ENCODE measurements at regions not wholly inside any gene's neighbourhood (a gene's known extent, or its start where the extent isn't known, plus 50 kb on each side); places are given as distances from the start of the nearest gene placed in this dataset.

- no peak overlapping the region for H3K4me2 ChIP-seq
- no peaks in the 10 kb centered on the region for H3K36me3 ChIP-seq
- H3K4me3 ChIP-seq = no peak overlapping the region
- H2AFZ ChIP-seq (replicated peaks) = no peak overlapping the region
- H3F3A ChIP-seq (ENCODE audit: low read depth) = no peaks in the 10 kb centered on the region
- H4K20me1 ChIP-seq (ENCODE audit: low read depth) = no peaks in the 10 kb centered on the region
- no peak overlapping the region for H3K27ac ChIP-seq
- peak; percentile 71 for DNase-seq (ENCODE audit: low spot score)
- Mint-ChIP-seq H3K4me1 (peaks cover 4% of the 10 kb centered on the region), H3K9me3 (no peaks in the 10 kb centered on the region), H3K4me3 (no peak overlapping the region), H3K27me3 (ENCODE audit: insufficient read depth, low read depth) (peaks cover 5% of the 10 kb centered on the region), H3K36me3 (no peaks in the 10 kb centered on the region), H3K27ac (no peak overlapping the region)
- H3K9ac ChIP-seq = no peak overlapping the region
- TF ChIP-seq CTCF (IDR thresholded peaks at IDR 0.05) (peak; percentile 68), EZH2 (IDR thresholded peaks at IDR 0.05) (no peak)
- H3K9me3 ChIP-seq (ENCODE audit: low read depth) = no peaks in the 10 kb centered on the region
- H3K27me3 ChIP-seq = no peaks in the 10 kb centered on the region
- H3K79me2 ChIP-seq (ENCODE audit: low read depth) = no peaks in the 10 kb centered on the region
- H3K4me1 ChIP-seq = peaks cover 5% of the 10 kb centered on the region
Measured at GRCh38 chr12:115871714-115872113, 405.8 kb downstream of the MED13L start.

- Histone ChIP-seq H3K4me3 (no peak overlapping the region), H4K20me1 (ENCODE audit: low read depth) (no peaks in the 10 kb centered on the region), H3K9me3 (ENCODE audit: low read depth) (no peaks in the 10 kb centered on the region), H3K27me3 (no peaks in the 10 kb centered on the region), H3K27ac (no peak overlapping the region), H3K36me3 (no peaks in the 10 kb centered on the region), H3F3A (ENCODE audit: low read depth) (no peaks in the 10 kb centered on the region), H3K9ac (no peak overlapping the region), H3K4me1 (peaks cover 5% of the 10 kb centered on the region), H3K79me2 (ENCODE audit: low read depth) (no peaks in the 10 kb centered on the region), H3K4me2 (no peak overlapping the region), H2AFZ (replicated peaks) (no peak overlapping the region)
- no peak for DNase-seq (ENCODE audit: low spot score)
- Mint-ChIP-seq H3K36me3 (no peaks in the 10 kb centered on the region), H3K4me1 (peaks cover 4% of the 10 kb centered on the region), H3K4me3 (no peak overlapping the region), H3K9me3 (no peaks in the 10 kb centered on the region), H3K27ac (no peak overlapping the region), H3K27me3 (ENCODE audit: insufficient read depth, low read depth) (peaks cover 5% of the 10 kb centered on the region)
- TF ChIP-seq EZH2phosphoT487 (IDR thresholded peaks at IDR 0.05) = no peak
Measured at GRCh38 chr12:115870510-115870909, 407.0 kb downstream of the MED13L start.

GRCh38 chr12:115870021-115870420 lies 407.5 kb downstream of the MED13L start:
- Mint-ChIP-seq H3K27me3 (ENCODE audit: insufficient read depth, low read depth) (peaks cover 5% of the 10 kb centered on the region), H3K4me3 (no peak overlapping the region), H3K4me1 (peaks cover 4% of the 10 kb centered on the region), H3K9me3 (no peaks in the 10 kb centered on the region), H3K27ac (no peak overlapping the region), H3K36me3 (no peaks in the 10 kb centered on the region)
- no peak for DNase-seq (ENCODE audit: low spot score)
- Histone ChIP-seq H3K9ac (no peak overlapping the region), H3K4me3 (no peak overlapping the region), H3K4me1 (peaks cover 5% of the 10 kb centered on the region), H3K36me3 (no peaks in the 10 kb centered on the region), H3K9me3 (ENCODE audit: low read depth) (no peaks in the 10 kb centered on the region), H3F3A (ENCODE audit: low read depth) (no peaks in the 10 kb centered on the region), H3K27me3 (no peaks in the 10 kb centered on the region), H2AFZ (replicated peaks) (no peak overlapping the region), H4K20me1 (ENCODE audit: low read depth) (no peaks in the 10 kb centered on the region), H3K27ac (no peak overlapping the region), H3K4me2 (no peak overlapping the region), H3K79me2 (ENCODE audit: low read depth) (no peaks in the 10 kb centered on the region)
- no peak for TF ChIP-seq CTCF (IDR thresholded peaks at IDR 0.05)
- no peak for TF ChIP-seq EZH2phosphoT487 (IDR thresholded peaks at IDR 0.05)
- no peak for TF ChIP-seq EZH2 (IDR thresholded peaks at IDR 0.05)

- no peak overlapping the region for H2AFZ ChIP-seq (replicated peaks)
- H3K27ac Mint-ChIP-seq = no peak overlapping the region
- no peak overlapping the region for H3K4me3 ChIP-seq
- H4K20me1 ChIP-seq (ENCODE audit: low read depth) = no peaks in the 10 kb centered on the region
- H3K4me3 Mint-ChIP-seq = no peak overlapping the region
- H3K9me3 Mint-ChIP-seq = no peaks in the 10 kb centered on the region
- no peak overlapping the region for H3K9ac ChIP-seq
- no peaks in the 10 kb centered on the region for H3K79me2 ChIP-seq (ENCODE audit: low read depth)
- no peaks in the 10 kb centered on the region for H3K36me3 Mint-ChIP-seq
- peaks cover 5% of the 10 kb centered on the region for H3K4me1 ChIP-seq
- peaks cover 5% of the 10 kb centered on the region for H3K27me3 Mint-ChIP-seq (ENCODE audit: insufficient read depth, low read depth)
- TF ChIP-seq EZH2phosphoT487 (IDR thresholded peaks at IDR 0.05) = no peak
- TF ChIP-seq EZH2 (IDR thresholded peaks at IDR 0.05) = no peak
- no peak for TF ChIP-seq CTCF (IDR thresholded peaks at IDR 0.05)
- H3K36me3 ChIP-seq = no peaks in the 10 kb centered on the region
- no peak for DNase-seq (ENCODE audit: low spot score)
- no peak overlapping the region for H3K27ac ChIP-seq
- peaks cover 4% of the 10 kb centered on the region for H3K4me1 Mint-ChIP-seq
- H3K27me3 ChIP-seq = no peaks in the 10 kb centered on the region
- H3K4me2 ChIP-seq = no peak overlapping the region
- no peaks in the 10 kb centered on the region for H3F3A ChIP-seq (ENCODE audit: low read depth)
- H3K9me3 ChIP-seq (ENCODE audit: low read depth) = no peaks in the 10 kb centered on the region
Measured at GRCh38 chr12:115869604-115870003, 407.9 kb downstream of the MED13L start.
